ENCODE measurements at regions not wholly inside any gene's neighbourhood (a gene's known extent, or its start where the extent isn't known, plus 50 kb on each side); places are given as distances from the start of the nearest gene placed in this dataset.

GRCh38 chrX:13159886-13160285, 115.5 kb upstream of the FAM9C start:
- TF ChIP-seq CTCF (IDR thresholded peaks at IDR 0.05): no peak
- no peak for TF ChIP-seq POLR2A (IDR thresholded peaks at IDR 0.05)
- no peak for TF ChIP-seq EP300 (IDR thresholded peaks at IDR 0.05)
- TF ChIP-seq POLR2AphosphoS5 (IDR thresholded peaks at IDR 0.05): peak in 1 of 4 donors; percentile 4
